GM23338 (cell line): ENCODE measurements at regions not wholly inside any gene's neighbourhood (a gene's known extent, or its start where the extent isn't known, plus 50 kb on each side); places are given as distances from the start of the nearest gene placed in this dataset.

ENCODE experiments used
- EZH2 ChIP-seq: fragments of 200-600 bp; sonication (generic); IDR thresholded peaks from one replicate; pipeline ENCODE4 v1.8.0; 2017; ENCODE audit warnings: antibody characterized with exemption, mild to moderate bottlenecking, low read depth; ENCODE audit not compliant: unreplicated experiment
- TF ChIP-seq, protein P1 (sequence below), 2 experiments: fragments of 200-600 bp in 1 of 2; sonication (generic) in 1 of 2; conservative IDR thresholded peaks; 2 replicates each; pipeline versions ENCODE4 v1.5.1 to v1.6.1; 2016 to 2017; ENCODE audit warnings: antibody characterized with exemption in 2 of 2, low read depth in 2 of 2, mild to moderate bottlenecking in 2 of 2, moderate library complexity in 1 of 2

- TF ChIP-seq EZH2, result no peak
- TF ChIP-seq, protein P1, sequence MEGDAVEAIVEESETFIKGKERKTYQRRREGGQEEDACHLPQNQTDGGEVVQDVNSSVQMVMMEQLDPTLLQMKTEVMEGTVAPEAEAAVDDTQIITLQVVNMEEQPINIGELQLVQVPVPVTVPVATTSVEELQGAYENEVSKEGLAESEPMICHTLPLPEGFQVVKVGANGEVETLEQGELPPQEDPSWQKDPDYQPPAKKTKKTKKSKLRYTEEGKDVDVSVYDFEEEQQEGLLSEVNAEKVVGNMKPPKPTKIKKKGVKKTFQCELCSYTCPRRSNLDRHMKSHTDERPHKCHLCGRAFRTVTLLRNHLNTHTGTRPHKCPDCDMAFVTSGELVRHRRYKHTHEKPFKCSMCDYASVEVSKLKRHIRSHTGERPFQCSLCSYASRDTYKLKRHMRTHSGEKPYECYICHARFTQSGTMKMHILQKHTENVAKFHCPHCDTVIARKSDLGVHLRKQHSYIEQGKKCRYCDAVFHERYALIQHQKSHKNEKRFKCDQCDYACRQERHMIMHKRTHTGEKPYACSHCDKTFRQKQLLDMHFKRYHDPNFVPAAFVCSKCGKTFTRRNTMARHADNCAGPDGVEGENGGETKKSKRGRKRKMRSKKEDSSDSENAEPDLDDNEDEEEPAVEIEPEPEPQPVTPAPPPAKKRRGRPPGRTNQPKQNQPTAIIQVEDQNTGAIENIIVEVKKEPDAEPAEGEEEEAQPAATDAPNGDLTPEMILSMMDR (conservative IDR thresholded peaks at IDR 0.05; ENCODE audit: low read depth in 2 of 2), result no peak
These were observed 947.5 kb downstream of the PCDH7 start for GRCh38 chr4:31667686-31668085.
